Liver (tissue), 3 donors: ENCODE measurements at regions not wholly inside any gene's neighbourhood (a gene's known extent, or its start where the extent isn't known, plus 50 kb on each side); places are given as distances from the start of the nearest gene placed in this dataset.

Source experiments
- CTCF ChIP-seq: fragments of 150-350 bp; IDR thresholded peaks from 2 replicates; pipeline ENCODE4 v1.5.1; 2017; ENCODE audit warnings: improper control_type of control experiment, low read depth, low read length; ENCODE audit not compliant: missing input control
- EGR1 ChIP-seq, 2 donors: IDR thresholded peaks; 2 replicates each; pipeline ENCODE4 v1.6.1; 2016 to 2018; ENCODE audit warnings: antibody characterized with exemption in 2 of 2, low read depth in 2 of 2
- FOXA1 ChIP-seq: IDR thresholded peaks from 2 replicates; pipeline ENCODE4 v1.6.1; 2016; ENCODE audit warnings: antibody characterized with exemption
- GABPA ChIP-seq, 2 donors: IDR thresholded peaks in 1 of 2; conservative IDR thresholded peaks in 1 of 2; 2 replicates each; pipeline ENCODE4 v1.6.1; 2016; ENCODE audit warnings: antibody characterized with exemption in 2 of 2, mild to moderate bottlenecking in 1 of 2, moderate library complexity in 1 of 2
- HNF4A ChIP-seq, 2 donors: conservative IDR thresholded peaks; 2 replicates each; pipeline ENCODE4 v1.6.1; 2016; ENCODE audit warnings: antibody characterized with exemption in 2 of 2, mild to moderate bottlenecking in 2 of 2
- JUND ChIP-seq, 2 donors: IDR thresholded peaks; 2 replicates each; pipeline ENCODE4 v1.6.1; 2016; ENCODE audit warnings: antibody characterized with exemption in 2 of 2
- RAD21 ChIP-seq, 2 donors: IDR thresholded peaks; 2 replicates each; pipeline ENCODE4 v1.6.1; 2016; ENCODE audit warnings: antibody characterized with exemption in 2 of 2, mild to moderate bottlenecking in 2 of 2
- REST ChIP-seq: IDR thresholded peaks from 2 replicates; pipeline ENCODE4 v1.6.1; 2016; ENCODE audit warnings: antibody characterized with exemption, mild to moderate bottlenecking
- RXRA ChIP-seq, 2 donors: IDR thresholded peaks; 2 replicates each; pipeline ENCODE4 v1.6.1; 2017 to 2018; ENCODE audit warnings: antibody characterized with exemption in 2 of 2, mild to moderate bottlenecking in 1 of 2
- TAF1 ChIP-seq: conservative IDR thresholded peaks from 2 replicates; pipeline ENCODE4 v1.6.1; 2016; ENCODE audit warnings: antibody characterized with exemption, mild to moderate bottlenecking
- TF ChIP-seq, protein P1 (sequence below): IDR thresholded peaks from 2 replicates; pipeline ENCODE4 v1.6.1; 2016; ENCODE audit warnings: antibody characterized with exemption
- TF ChIP-seq, protein P2 (sequence below): IDR thresholded peaks from 2 replicates; pipeline ENCODE4 v1.6.1; 2016; ENCODE audit warnings: antibody characterized with exemption
- donor health status: healthy.
- donor health status: healthy.

GRCh38 chr13:38602266-38602665 is 84.6 kb upstream of the FREM2 start:
- no peak for TF ChIP-seq TAF1
- TF ChIP-seq CTCF, result no peak
- no peak for TF ChIP-seq RXRA (IDR thresholded peaks at IDR 0.05)
- TF ChIP-seq, protein P1, sequence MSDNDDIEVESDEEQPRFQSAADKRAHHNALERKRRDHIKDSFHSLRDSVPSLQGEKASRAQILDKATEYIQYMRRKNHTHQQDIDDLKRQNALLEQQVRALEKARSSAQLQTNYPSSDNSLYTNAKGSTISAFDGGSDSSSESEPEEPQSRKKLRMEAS, result no peak
- TF ChIP-seq GABPA (IDR thresholded peaks at IDR 0.05 in 1 of 2, conservative IDR thresholded peaks at IDR 0.05 in 1 of 2), result no peak
- TF ChIP-seq, protein P2, sequence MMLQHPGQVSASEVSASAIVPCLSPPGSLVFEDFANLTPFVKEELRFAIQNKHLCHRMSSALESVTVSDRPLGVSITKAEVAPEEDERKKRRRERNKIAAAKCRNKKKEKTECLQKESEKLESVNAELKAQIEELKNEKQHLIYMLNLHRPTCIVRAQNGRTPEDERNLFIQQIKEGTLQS, result no peak
- TF ChIP-seq JUND (IDR thresholded peaks at IDR 0.05), result no peak
- TF ChIP-seq FOXA1, result no peak
- no peak for TF ChIP-seq REST
- no peak for TF ChIP-seq RAD21 (IDR thresholded peaks at IDR 0.05)
- no peak for TF ChIP-seq EGR1 (IDR thresholded peaks at IDR 0.05; ENCODE audit: low read depth in 2 of 2)
- no peak for TF ChIP-seq HNF4A (conservative IDR thresholded peaks at IDR 0.05)
